ENCODE measurements at regions not wholly inside any gene's neighbourhood (a gene's known extent, or its start where the extent isn't known, plus 50 kb on each side); places are given as distances from the start of the nearest gene placed in this dataset.

GRCh38 chr13:71018544-71018943 lies 848.5 kb downstream of the DACH1 start:
- DNase-seq (no peak), ATAC-seq (no peak)
- Mint-ChIP-seq H3K4me3 (no peak overlapping the region), H3K27me3 (no peaks in the 10 kb centered on the region), H3K4me1 (ENCODE audit: low read depth) (no peaks in the 10 kb centered on the region), H3K9me3 (peaks cover 2% of the 10 kb centered on the region), H3K36me3 (ENCODE audit: low read depth) (no peaks in the 10 kb centered on the region), H3K27ac (no peak overlapping the region)
- CTCF ChIA-PET: no interaction called here
- no peak for TF ChIP-seq CTCF (IDR thresholded peaks at IDR 0.05)
- intact Hi-C loops (cut with micrococcal nuclease): no loop called here
- POLR2A ChIA-PET: no interaction called here

- ChIA-PET CTCF (no interaction called here), POLR2A (no interaction called here)
- DNase-seq (no peak), ATAC-seq (no peak)
- Mint-ChIP-seq H3K36me3 (ENCODE audit: low read depth) (no peaks in the 10 kb centered on the region), H3K27me3 (no peaks in the 10 kb centered on the region), H3K27ac (no peak overlapping the region), H3K4me3 (no peak overlapping the region), H3K4me1 (ENCODE audit: low read depth) (no peaks in the 10 kb centered on the region), H3K9me3 (peaks cover 2% of the 10 kb centered on the region)
- no peak for TF ChIP-seq CTCF (IDR thresholded peaks at IDR 0.05)
- intact Hi-C loops (cut with micrococcal nuclease): no loop called here
These were observed 849.4 kb downstream of the DACH1 start for GRCh38 chr13:71017607-71018006.

- no peak for DNase-seq
These were observed 851.5 kb downstream of the DACH1 start for GRCh38 chr13:71015516-71015915.

GRCh38 chr13:71015021-71015420 lies 852.0 kb downstream of the DACH1 start:
- DNase-seq: no peak
- Mint-ChIP-seq H3K4me1 (ENCODE audit: low read depth) (no peaks in the 10 kb centered on the region), H3K27ac (no peak overlapping the region), H3K27me3 (no peaks in the 10 kb centered on the region), H3K4me3 (no peak overlapping the region), H3K36me3 (ENCODE audit: low read depth) (no peaks in the 10 kb centered on the region), H3K9me3 (peaks cover 2% of the 10 kb centered on the region)
- TF ChIP-seq CTCF (IDR thresholded peaks at IDR 0.05): no peak
- intact Hi-C loops (cut with micrococcal nuclease): no loop called here
- ATAC-seq: no peak
- ChIA-PET POLR2A (no interaction called here), CTCF (no interaction called here)

More at GRCh38 chr13:71015516-71015915, 851.5 kb downstream of the DACH1 start:
- Mint-ChIP-seq H3K4me1 (ENCODE audit: low read depth) (no peaks in the 10 kb centered on the region), H3K27ac (no peak overlapping the region), H3K4me3 (no peak overlapping the region), H3K9me3 (peaks cover 2% of the 10 kb centered on the region), H3K27me3 (no peaks in the 10 kb centered on the region), H3K36me3 (ENCODE audit: low read depth) (no peaks in the 10 kb centered on the region)
- intact Hi-C loops (cut with micrococcal nuclease): no loop called here
- ATAC-seq: no peak
- ChIA-PET CTCF (no interaction called here), POLR2A (no interaction called here)
- TF ChIP-seq CTCF (IDR thresholded peaks at IDR 0.05): no peak

GRCh38 chr13:71005919-71006318 lies 861.1 kb downstream of the DACH1 start:
- POLR2A ChIA-PET: no interaction called here
- CTCF ChIA-PET: no interaction called here
- no peak overlapping the region for H3K27ac Mint-ChIP-seq
- ATAC-seq (no peak), DNase-seq (no peak)
- H3K36me3 Mint-ChIP-seq (ENCODE audit: low read depth): no peaks in the 10 kb centered on the region
- no peaks in the 10 kb centered on the region for H3K4me1 Mint-ChIP-seq (ENCODE audit: low read depth)
- intact Hi-C loops (cut with micrococcal nuclease): no loop called here
- no peak overlapping the region for H3K4me3 Mint-ChIP-seq
- no peak for TF ChIP-seq CTCF (IDR thresholded peaks at IDR 0.05)
- no peaks in the 10 kb centered on the region for H3K9me3 Mint-ChIP-seq
- no peaks in the 10 kb centered on the region for H3K27me3 Mint-ChIP-seq

All from activated CD8-positive, alpha-beta T cell treated with anti-CD3 and anti-CD28 coated beads for 36 hours (primary cell).